GM12872 (cell line): ENCODE measurements at regions not wholly inside any gene's neighbourhood (a gene's known extent, or its start where the extent isn't known, plus 50 kb on each side); places are given as distances from the start of the nearest gene placed in this dataset.

Experiments used
- CTCF ChIP-seq: IDR thresholded peaks from 3 replicates; pipeline ENCODE4 v1.5.1; 2011; ENCODE audit warnings: low read depth, mild to moderate bottlenecking, low read length, moderate library complexity; ENCODE audit not compliant: insufficient read depth

GRCh38 chr5:4970171-4970570, 170.0 kb upstream of the ADAMTS16 start:
- no peak for TF ChIP-seq CTCF

DNA sequence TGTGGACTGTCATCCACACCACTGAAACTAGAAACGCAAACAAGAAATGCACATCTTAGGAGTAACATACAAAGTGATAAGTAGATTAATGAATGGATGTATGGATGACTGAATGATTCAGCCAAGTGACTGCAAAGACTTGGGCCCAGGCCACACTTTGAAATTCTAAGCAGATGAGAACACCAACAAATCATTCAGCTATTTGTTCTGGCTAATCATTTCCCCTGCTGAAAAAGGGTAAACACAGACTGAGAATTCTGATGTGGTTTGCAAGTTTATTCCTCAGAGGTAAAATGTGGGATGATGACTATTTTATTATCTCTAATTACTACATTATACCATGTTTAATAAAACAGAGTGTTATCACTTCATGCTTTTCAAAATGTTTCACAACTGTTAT, 163.2 kb upstream of the ADAMTS16 start:
- no peak for TF ChIP-seq CTCF

GRCh38 chr5:4977416-4978110, 162.6 kb upstream of the ADAMTS16 start:
- TF ChIP-seq CTCF: no peak

DNA sequence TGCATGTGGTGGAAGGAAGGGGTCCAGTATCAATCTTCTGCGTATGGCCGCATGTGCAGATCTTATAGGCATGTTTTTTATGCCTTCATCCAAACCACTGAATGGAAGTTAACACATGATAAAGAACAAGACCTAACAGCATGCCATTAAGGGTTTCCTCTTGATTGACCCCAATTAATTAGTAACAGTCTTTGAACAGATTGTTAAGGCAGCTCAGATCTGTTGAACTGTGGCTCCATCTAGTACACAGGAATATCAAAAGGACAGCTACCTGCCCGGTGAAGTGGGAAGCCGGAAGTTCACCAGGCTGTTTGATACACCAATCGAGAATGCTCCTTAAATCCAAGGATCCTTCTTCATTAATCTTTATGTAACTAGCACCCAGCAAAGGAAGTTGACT, 159.9 kb upstream of the ADAMTS16 start:
- no peak for TF ChIP-seq CTCF

- TF ChIP-seq CTCF: no peak
Measured at GRCh38 chr5:4981608-4982007, 158.5 kb upstream of the ADAMTS16 start.

DNA sequence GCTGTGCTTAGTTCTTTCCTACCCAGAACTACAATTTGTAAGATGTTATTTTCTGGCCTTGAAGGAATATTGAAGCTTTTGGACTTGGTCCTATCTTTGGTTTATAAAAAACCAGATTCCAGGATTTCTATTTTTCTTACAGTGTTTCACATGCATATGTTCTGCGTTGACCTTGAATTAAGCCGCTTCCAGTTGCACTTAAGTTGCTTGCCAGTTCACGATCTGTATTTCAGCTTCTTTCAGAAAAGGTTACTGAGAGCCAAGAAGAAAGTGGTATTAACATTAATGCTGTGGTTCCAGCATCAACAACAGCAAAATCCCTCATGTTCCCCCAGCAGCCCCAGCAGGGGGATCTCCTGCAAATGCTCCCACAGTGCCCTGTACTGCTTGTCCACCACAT, 156.4 kb upstream of the ADAMTS16 start:
- TF ChIP-seq CTCF: no peak

- no peak for TF ChIP-seq CTCF
Measured at GRCh38 chr5:4984461-4984860, 155.7 kb upstream of the ADAMTS16 start.
